ENCODE measurements at regions not wholly inside any gene's neighbourhood (a gene's known extent, or its start where the extent isn't known, plus 50 kb on each side); places are given as distances from the start of the nearest gene placed in this dataset.

- no peak for DNase-seq
Measured at GRCh38 chr21:27715131-27715530, 748.2 kb upstream of the ADAMTS5 start.

DNA sequence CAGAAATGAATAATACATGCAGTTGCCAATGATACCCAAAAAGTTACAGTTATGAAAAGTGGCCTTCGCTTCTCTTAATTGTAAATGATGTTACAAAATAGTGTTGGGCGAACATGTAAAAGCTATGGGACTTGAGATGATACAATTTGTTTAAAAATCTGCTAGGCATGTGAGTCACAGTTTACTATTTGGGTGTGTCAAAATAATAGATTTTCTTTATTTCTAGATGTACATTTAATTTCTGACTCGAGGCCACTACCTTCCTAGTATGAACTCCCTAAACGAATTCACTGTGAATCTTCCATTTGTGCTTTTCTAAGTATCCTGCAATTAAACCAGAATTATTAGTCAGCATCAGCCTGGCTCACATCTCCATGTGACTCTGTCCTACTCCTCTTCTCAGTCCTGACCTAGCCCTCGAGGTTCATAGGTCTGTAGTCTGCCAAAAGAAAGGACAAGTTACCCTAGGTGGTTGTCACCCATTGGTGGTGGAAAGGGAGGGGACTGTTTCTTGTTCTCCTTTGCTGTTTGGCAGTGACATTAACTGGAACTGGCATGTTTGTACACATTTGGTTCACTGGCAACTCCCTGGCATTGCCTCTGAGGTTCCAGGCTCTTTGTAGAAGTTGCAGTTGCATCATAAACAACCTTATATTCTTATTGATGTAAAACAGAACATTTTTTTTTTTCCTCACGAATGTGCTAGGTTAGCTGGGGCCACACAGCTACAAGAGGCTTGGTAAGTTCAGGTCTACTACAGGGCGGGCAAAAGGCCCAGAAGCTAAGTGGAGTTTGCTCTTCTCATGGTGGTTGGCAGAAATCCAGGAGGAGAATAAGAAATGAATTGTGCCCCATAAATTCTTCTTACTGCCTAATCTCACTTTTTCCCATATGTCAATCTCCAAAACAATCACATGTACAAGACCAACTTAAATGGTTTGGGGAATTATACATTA is 746.5 kb upstream of the ADAMTS5 start:
- no peak for DNase-seq

DNA sequence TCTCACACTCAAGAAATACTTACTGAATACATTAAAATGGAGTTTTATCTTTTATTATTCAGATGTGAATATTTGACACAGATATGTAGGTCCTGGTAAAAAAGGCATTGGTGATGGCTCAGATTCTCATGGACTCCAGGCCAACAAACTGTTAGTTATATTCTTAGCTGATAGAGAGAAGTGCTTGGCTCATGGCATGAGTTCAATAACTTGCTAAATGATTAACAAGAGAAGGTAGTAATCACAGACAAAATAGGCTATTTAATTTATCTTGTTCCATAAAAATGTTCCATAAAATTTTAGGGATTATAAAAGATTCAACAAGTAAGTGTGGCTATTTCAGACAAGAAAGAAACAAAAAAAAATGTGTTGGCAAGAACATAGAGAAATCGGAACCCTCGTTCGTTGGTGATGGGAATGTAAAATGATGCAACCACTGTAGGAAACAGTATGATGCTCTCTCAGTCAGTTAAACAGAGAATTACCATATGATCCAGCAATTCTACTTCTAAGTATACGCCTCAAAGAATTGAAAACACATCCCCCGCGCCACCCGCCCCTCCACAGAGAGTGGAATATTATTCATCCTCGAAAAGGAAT is 737.8 kb upstream of the ADAMTS5 start:
- no peak for DNase-seq

DNA sequence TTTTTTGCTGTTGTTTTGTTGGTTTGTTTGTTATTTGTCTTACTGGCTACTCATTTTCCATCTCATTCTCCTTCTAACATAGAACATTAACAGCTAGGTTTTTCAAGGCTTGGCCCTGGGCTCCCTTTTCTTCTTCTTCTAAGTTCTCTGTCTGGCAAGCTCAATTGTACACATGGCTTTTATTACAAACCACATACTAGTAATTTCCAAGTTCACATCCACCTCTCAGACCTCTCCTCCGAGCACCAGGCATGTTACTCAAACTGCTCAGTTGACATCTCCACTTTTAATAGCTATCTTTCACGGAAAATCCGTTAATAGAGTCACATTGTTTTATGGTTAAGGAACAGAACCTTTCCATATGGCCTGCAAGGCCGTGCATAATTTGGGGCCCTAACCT is 736.9 kb upstream of the ADAMTS5 start:
- DNase-seq, result no peak

- peak; percentile 84 to 85 for DNase-seq
Measured at GRCh38 chr21:27700974-27701614, 734.2 kb upstream of the ADAMTS5 start.

DNA sequence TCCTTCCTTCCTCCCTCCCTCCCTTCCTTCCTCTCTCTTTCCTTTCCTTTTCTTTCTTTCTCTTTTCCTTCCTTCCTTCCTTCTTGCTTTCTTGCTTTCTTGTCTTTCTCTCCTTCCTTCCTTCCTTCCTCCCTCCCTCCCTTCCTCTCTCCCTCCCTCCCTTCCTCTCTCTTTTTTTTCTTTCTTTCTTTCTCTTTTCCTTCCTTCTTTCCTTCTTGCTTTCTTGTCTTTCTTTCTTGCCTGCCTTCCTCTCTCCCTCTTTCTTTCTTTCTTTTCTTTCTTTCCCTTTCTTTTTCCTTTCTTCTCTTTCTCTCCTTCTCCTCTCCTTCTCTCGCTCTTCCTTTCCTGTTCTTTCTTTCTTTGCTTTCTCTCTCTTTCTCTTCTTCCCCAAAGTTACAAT is 728.4 kb upstream of the ADAMTS5 start:
- DNase-seq, result no peak

GRCh38 chr21:27694667-27695066 is 727.8 kb upstream of the ADAMTS5 start:
- DNase-seq, result no peak

DNA sequence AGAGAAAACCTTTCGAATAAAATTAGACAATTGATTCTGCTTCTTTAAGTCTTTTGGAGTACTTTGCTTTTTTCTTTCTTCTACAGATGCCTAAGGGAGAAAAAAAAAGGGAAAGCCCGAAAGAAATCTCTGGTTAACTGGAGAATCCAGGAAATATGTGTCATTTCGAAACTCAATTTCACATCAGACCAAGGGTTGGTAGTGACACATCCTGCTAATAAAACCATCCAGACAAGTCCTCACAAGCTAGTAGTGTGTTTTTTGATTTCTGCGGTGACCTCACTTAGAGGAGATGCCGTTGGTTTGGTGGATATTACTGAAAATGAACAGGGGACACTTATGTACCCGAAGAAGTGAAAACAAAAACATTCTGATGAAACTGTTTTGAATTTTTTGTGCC is 726.5 kb upstream of the ADAMTS5 start:
- no peak for DNase-seq

GRCh38 chr21:27691516-27691915 is 724.6 kb upstream of the ADAMTS5 start:
- no peak for DNase-seq

DNA sequence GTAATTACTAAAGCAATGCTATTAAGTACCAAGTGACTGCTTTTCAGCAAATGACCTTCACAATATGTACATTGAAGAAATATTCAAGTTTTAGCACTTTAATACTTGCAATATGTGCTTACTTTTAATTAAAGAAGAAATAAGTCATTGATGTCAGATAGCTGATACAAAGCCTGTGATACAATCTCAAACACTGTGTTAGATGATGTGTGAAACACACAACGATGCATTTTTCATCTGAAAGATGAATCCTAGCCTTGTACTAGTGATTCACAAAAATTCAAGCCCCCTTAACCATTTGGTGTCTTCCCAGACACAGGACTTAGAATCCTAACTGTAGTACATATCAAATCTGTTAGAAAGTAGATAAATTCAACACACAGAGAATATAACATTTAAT is 724.1 kb upstream of the ADAMTS5 start:
- no peak for DNase-seq

DNA sequence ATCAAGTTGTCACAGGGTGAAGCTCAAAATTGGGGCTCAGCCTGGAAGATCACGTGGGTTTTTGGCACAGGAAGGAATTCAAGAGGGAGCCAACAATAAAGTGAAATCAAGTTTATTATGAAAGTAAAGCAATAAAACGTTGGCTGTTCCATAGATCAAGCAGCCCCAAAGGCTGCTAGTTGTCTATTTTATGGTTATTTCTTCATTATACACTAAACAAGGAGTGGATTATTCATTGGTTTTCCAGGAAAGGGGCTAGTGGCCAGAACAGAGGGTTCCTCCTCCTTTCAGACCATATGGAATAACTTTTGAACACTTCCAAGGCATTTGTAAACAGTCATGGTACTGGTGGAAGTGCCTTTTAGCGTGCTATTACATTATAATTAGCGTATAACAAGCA is 723.5 kb upstream of the ADAMTS5 start:
- no peak for DNase-seq

DNA sequence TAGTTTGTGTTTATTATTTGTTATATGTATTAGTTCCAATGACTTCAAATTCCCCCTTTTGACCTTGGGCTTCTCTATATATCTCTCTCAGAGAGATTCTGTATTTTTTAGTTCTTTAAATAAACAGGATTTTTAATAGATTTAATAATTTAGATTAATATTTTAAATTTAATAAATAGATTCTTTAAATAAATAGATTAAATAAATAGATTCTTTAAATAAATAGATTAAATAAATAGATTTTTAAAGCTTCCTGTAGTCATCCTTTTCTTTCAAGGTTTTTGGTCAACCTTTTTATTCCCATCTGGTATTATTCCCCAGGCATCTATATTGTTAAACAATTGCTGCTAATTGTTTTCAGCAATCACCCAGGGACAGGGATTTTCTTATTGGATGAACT is 721.9 kb upstream of the ADAMTS5 start:
- no peak for DNase-seq

GRCh38 chr21:27683292-27683691 is 716.4 kb upstream of the ADAMTS5 start:
- DNase-seq, result no peak

DNA sequence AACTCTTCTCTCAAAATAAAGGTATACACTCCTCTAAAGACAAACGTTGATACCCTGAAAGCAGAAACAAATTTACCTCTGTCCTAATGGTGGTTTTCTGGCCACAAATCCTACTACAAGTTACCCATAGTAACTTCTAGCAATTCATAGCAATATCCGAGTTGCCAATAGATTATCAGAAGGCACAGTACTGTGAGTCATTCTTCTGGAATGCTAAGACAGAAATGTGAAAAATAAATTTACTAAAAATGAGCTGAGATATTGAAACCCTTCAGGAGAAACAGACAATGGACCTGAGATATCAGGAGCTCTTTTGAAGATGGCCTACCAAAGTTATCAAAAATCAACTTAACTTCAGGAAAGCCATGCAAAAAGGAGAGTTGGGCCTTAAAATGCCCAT is 715.0 kb upstream of the ADAMTS5 start:
- no peak for DNase-seq

GRCh38 chr21:27681038-27681437 is 714.1 kb upstream of the ADAMTS5 start:
- DNase-seq, result no peak

GRCh38 chr21:27680181-27680580 is 713.3 kb upstream of the ADAMTS5 start:
- no peak for DNase-seq

- no peak for DNase-seq
Measured at GRCh38 chr21:27678511-27678910, 711.6 kb upstream of the ADAMTS5 start.

- no peak for DNase-seq
Measured at GRCh38 chr21:27677546-27677945, 710.7 kb upstream of the ADAMTS5 start.

GRCh38 chr21:27675306-27675705 is 708.4 kb upstream of the ADAMTS5 start:
- no peak for DNase-seq

GRCh38 chr21:27674041-27674615 is 707.2 kb upstream of the ADAMTS5 start:
- no peak for DNase-seq

DNA sequence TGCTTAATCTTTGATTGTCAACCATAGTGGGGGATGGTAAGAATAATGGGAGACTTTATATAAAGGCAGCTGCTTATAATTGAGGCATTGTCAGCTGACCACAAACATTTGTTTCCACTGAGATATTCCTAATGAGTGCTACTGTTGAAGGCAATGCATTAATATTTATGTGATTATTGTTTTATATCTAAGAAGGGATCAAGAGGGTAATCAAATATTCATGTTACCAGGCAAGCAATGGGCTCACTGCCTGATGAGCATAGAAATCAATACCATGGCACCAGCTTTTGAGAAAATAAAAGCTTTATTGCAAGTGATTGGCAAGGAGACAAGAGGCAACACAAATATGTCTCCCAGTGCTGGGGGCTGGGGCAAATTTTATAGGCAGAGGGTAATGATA is 706.7 kb upstream of the ADAMTS5 start:
- no peak for DNase-seq

GRCh38 chr21:27671207-27671606 is 704.3 kb upstream of the ADAMTS5 start:
- DNase-seq, result no peak

DNA sequence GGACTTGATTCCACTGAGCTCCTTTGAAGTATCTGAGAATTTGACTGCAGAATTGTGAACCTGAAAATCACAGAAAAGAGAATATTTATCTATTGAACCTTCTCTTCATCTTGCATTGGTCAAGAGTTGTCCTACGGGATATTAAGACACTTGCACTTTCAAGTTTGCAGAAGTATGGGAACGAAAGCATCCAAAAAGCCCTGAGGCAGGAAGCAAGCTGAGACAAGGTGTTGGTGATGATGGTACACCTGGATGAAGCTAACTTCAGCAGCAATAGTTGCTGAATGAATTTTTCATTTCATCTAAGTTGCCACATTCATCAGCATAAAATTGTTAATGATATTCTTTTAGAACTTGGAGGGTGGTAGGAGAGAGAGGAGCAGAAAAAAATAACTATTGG is 686.6 kb upstream of the ADAMTS5 start:
- DNase-seq, result no peak

DNA sequence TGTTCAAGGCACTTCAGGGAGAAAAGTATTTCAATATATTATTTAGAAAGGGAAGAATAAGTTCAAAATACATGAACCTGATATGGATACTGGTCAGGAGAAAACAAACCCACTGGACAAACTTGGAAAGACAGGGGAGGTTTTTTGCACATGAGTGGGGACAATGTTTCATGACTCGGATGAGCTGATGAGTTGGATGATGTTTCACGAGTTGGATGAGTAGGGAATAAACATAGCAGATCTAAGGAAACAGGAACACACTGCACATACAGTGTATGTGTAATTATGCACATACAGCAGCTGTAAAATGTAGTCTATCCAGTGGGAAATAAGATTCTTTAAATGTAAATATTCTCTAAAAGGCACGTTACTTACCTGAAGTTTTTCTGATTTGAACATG is 682.9 kb upstream of the ADAMTS5 start:
- no peak for DNase-seq
